GM12892 (cell line): ENCODE measurements at regions not wholly inside any gene's neighbourhood (a gene's known extent, or its start where the extent isn't known, plus 50 kb on each side); places are given as distances from the start of the nearest gene placed in this dataset.

Experiments
- POLR2A ChIP-seq: IDR thresholded peaks from 2 replicates; pipeline ENCODE4 v1.6.1; 2011; ENCODE audit warnings: low read depth, low read length, control low read depth
- POLR2AphosphoS5 ChIP-seq: IDR thresholded peaks from 2 replicates; pipeline ENCODE4 v1.6.1; 2011; ENCODE audit warnings: low read depth, low read length, control low read depth
- TAF1 ChIP-seq: IDR thresholded peaks from 2 replicates; pipeline ENCODE4 v1.6.1; 2011; ENCODE audit warnings: low read depth, mild to moderate bottlenecking, control low read depth, low read length, borderline replicate concordance

DNA sequence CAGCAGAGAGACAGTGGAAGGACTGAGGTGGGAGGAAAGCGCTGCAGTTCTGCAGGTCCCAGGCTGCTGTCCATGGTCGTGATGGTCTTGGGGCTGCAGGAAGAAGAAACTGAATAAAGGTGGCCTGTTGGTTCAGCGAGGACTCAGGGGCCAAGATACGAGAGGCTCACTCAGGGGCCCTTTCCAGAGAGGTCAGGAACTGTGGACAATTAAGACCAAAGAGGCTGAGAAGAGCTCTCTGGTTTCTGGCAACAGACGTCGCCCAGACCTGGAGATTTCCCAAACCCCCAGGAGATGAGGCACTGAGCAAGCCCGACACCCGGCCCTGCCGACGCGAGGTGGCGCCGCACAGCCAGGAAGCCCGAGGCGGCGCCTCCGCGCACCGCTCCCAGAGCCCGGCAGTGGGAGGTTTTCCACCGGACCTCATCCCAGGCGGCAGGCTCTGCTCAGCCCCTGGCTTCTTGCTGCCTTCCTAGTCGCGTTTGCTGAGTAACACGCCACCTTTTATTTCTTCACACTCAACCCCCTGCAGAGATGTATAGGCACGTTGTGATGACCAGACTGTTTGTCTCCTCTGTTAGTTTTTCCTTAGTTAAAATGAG lies 56.4 kb upstream of the ARRDC4 start:
- no peak for TF ChIP-seq POLR2AphosphoS5
- no peak for TF ChIP-seq POLR2A
- TF ChIP-seq TAF1, result no peak
